Loucy (cell line): ENCODE measurements at regions not wholly inside any gene's neighbourhood (a gene's known extent, or its start where the extent isn't known, plus 50 kb on each side); places are given as distances from the start of the nearest gene placed in this dataset.

Source experiments
- EZH2phosphoT487 ChIP-seq: fragments of 200-600 bp; IDR thresholded peaks from 2 replicates; pipeline ENCODE4 v1.6.1; 2018; ENCODE audit warnings: antibody characterized with exemption, mild to moderate bottlenecking, moderate library complexity, borderline replicate concordance
- TF ChIP-seq, protein P1 (sequence below): fragments of 200-600 bp; sonication (generic); conservative IDR thresholded peaks from 2 replicates; pipeline ENCODE4 v1.5.1; 2014; ENCODE audit warnings: mild to moderate bottlenecking, antibody characterized with exemption, low read length

DNA sequence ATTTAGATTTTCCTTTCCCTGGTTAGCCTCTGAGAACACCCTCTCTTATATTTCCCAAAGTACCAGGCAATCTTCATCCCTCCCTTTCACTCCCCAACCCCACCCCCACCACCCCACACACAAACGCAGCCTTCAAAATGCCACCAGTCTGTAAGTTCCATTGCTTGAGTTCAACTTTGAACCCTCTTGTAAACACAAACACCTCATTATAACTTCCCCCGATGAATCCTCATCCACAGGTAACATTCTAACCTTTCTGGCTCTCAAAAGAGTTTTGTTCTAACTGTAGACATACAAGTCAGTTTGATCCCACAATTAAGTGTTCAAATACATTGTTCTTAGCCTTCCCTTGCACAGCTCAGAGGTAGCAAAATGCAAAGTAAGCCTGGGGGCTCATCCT lies 199.4 kb upstream of the FOXN3 start:
- TF ChIP-seq, protein P1, sequence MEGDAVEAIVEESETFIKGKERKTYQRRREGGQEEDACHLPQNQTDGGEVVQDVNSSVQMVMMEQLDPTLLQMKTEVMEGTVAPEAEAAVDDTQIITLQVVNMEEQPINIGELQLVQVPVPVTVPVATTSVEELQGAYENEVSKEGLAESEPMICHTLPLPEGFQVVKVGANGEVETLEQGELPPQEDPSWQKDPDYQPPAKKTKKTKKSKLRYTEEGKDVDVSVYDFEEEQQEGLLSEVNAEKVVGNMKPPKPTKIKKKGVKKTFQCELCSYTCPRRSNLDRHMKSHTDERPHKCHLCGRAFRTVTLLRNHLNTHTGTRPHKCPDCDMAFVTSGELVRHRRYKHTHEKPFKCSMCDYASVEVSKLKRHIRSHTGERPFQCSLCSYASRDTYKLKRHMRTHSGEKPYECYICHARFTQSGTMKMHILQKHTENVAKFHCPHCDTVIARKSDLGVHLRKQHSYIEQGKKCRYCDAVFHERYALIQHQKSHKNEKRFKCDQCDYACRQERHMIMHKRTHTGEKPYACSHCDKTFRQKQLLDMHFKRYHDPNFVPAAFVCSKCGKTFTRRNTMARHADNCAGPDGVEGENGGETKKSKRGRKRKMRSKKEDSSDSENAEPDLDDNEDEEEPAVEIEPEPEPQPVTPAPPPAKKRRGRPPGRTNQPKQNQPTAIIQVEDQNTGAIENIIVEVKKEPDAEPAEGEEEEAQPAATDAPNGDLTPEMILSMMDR = no peak
- TF ChIP-seq EZH2phosphoT487 = no peak
